BLaER1 (cell line): ENCODE measurements at regions not wholly inside any gene's neighbourhood (a gene's known extent, or its start where the extent isn't known, plus 50 kb on each side); places are given as distances from the start of the nearest gene placed in this dataset.

Source experiments
- H3K27ac ChIP-seq: shearing (Covaris generic); formaldehyde crosslinking; 2 replicates; pipeline ENCODE4 v1.8.1; 2022
- H3K27me3 ChIP-seq: shearing (Covaris generic); formaldehyde crosslinking; 2 replicates; pipeline ENCODE4 v1.8.1; 2022
- H3K36me3 ChIP-seq: shearing (Covaris generic); formaldehyde crosslinking; 2 replicates; pipeline ENCODE4 v1.8.1; 2022
- H3K4me1 ChIP-seq: shearing (Covaris generic); formaldehyde crosslinking; 2 replicates; pipeline ENCODE4 v1.8.1; 2022
- H3K4me2 ChIP-seq: shearing (Covaris generic); formaldehyde crosslinking; 2 replicates; pipeline ENCODE4 v1.8.1; 2022
- H3K4me3 ChIP-seq: shearing (Covaris generic); formaldehyde crosslinking; 2 replicates; pipeline ENCODE4 v1.8.1; 2022
- H3K9ac ChIP-seq: shearing (Covaris generic); formaldehyde crosslinking; 2 replicates; pipeline ENCODE4 v1.8.1; 2022
- H3K9me3 ChIP-seq: shearing (Covaris generic); formaldehyde crosslinking; 2 replicates; pipeline ENCODE4 v1.8.1; 2022
- H4K20me1 ChIP-seq: shearing (Covaris generic); formaldehyde crosslinking; 2 replicates; pipeline ENCODE4 v1.8.1; 2022
- Cebpa-rat ChIP-seq: shearing (Covaris generic); IDR thresholded peaks from 2 replicates; pipeline ENCODE4 v1.8.1; 2022

DNA sequence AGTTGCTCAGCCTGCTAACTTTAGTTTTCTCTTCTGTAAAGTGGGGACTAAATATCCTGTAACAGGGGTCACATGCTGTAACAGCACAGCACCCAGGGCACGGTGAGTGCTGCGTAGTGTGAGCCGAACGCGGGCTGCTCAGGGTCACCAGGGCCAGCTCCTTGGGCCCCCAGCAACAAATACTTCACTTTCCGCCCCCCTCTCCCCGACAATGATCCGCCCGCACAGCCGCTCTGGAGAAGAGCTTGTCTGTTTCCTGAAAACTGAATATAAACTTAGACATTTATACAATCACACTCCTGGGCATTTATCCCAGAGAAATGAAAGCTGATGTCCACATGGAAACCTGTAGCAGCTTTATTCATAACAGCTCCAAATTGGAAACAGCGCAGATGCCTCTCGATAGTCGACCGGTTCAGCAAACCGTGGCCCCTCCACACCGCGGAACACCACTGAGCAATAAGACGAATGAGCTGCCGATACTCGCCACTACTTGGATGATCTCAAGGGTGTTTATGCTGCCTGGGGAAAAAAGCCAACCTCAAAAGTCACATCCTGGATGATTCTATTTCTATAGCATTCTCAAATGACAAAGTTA, 267.2 kb downstream of the PARN start:
- Histone ChIP-seq H3K4me1 (peaks cover 89% of the 10 kb centered on the region), H4K20me1 (no peaks in the 10 kb centered on the region), H3K9me3 (no peaks in the 10 kb centered on the region), H3K27ac (peak overlapping the region; percentile 11; the same call in 1 of the 2 replicates), H3K9ac (peak overlapping the region; percentile 16; the same call in 1 of the 2 replicates), H3K36me3 (no peaks in the 10 kb centered on the region), H3K4me2 (peak overlapping the region; percentile 90), H3K4me3 (no peak overlapping the region), H3K27me3 (no peaks in the 10 kb centered on the region)
- no peak for TF ChIP-seq Cebpa-rat

- Histone ChIP-seq H3K27ac (no peak overlapping the region), H3K4me2 (peak overlapping the region; percentile 90), H3K4me3 (no peak overlapping the region), H3K9ac (no peak overlapping the region), H3K27me3 (no peaks in the 10 kb centered on the region), H4K20me1 (no peaks in the 10 kb centered on the region), H3K36me3 (no peaks in the 10 kb centered on the region), H3K9me3 (no peaks in the 10 kb centered on the region), H3K4me1 (peaks cover 100% of the 10 kb centered on the region)
- no peak for TF ChIP-seq Cebpa-rat
Observed at GRCh38 chr16:14360326-14361037, 269.6 kb downstream of the PARN start.

DNA sequence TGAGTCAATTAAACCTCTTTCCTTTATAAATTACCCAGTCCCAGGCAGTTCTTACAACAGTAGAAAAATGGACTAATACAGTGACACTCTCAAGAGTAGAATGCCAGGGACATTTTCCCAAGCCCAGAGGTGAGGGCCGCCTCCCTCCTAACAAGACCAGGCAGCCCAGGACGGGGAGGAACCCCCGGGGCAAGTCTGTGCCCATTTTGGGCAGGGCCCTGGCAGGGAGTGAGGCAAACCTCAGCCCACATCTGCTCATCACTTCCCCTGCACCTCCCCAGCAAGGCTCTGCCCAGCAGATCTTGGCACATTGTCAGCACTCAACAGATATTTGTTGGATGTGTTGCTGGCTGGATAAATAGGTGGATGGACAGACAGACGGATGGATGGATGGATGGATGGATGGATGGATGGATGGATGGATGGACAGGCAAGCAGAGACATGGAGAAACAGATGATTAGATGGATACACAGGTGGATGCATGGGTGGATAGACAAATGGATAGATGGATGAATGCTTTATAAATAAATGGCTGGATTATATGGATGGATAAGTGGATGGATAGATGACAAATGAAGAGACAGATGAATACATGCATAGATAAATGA, 271.3 kb downstream of the PARN start:
- Histone ChIP-seq H3K27ac (no peak overlapping the region), H3K9me3 (no peaks in the 10 kb centered on the region)

DNA sequence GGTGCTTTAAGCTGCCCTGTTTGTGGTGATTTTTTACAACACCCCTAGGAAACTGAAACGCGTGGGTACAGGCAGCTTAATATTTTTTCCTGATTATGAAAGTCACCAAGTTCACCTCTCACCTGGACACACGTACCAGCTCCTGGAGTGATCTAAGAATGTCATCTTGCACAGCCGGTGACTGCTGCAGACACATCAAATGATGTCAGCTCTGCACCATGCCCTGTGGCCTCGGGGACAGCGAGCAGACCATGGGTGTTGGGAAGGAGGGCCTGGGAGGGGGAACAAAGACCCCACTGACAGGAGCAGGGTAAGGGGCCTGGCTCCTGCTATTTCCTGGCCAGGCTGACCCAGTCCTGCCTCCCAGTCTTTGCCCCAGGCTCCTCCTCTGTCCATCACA, 272.7 kb downstream of the PARN start:
- H3K9me3 ChIP-seq, result no peaks in the 10 kb centered on the region
- H3K9ac ChIP-seq, result no peak overlapping the region
- TF ChIP-seq Cebpa-rat, result no peak
- H3K4me2 ChIP-seq, result peak overlapping the region; percentile 90
- H3K4me1 ChIP-seq, result peaks cover 76% of the 10 kb centered on the region
- no peaks in the 10 kb centered on the region for H4K20me1 ChIP-seq
- H3K4me3 ChIP-seq, result no peak overlapping the region
- no peaks in the 10 kb centered on the region for H3K36me3 ChIP-seq
- H3K27ac ChIP-seq, result no peak overlapping the region; the same call in 1 of the 2 replicates
- no peaks in the 10 kb centered on the region for H3K27me3 ChIP-seq

More for the DNA sequence above, 271.3 kb downstream of the PARN start:
- no peak overlapping the region for H3K9ac ChIP-seq
- H3K4me2 ChIP-seq, result peak overlapping the region; percentile 90
- no peaks in the 10 kb centered on the region for H3K36me3 ChIP-seq
- no peaks in the 10 kb centered on the region for H4K20me1 ChIP-seq
- no peak for TF ChIP-seq Cebpa-rat
- peaks cover 91% of the 10 kb centered on the region for H3K4me1 ChIP-seq
- no peaks in the 10 kb centered on the region for H3K27me3 ChIP-seq
- H3K4me3 ChIP-seq, result no peak overlapping the region

GRCh38 chr16:14356064-14356463, 274.0 kb downstream of the PARN start:
- Histone ChIP-seq H3K4me2 (peak overlapping the region; percentile 90), H3K4me3 (no peak overlapping the region), H3K27ac (peak overlapping the region; percentile 46; the same call in 1 of the 2 replicates), H4K20me1 (no peaks in the 10 kb centered on the region), H3K4me1 (peaks cover 64% of the 10 kb centered on the region), H3K36me3 (no peaks in the 10 kb centered on the region), H3K9me3 (no peaks in the 10 kb centered on the region), H3K27me3 (no peaks in the 10 kb centered on the region), H3K9ac (peak overlapping the region; percentile 29; the same call in 1 of the 2 replicates)
- no peak for TF ChIP-seq Cebpa-rat

DNA sequence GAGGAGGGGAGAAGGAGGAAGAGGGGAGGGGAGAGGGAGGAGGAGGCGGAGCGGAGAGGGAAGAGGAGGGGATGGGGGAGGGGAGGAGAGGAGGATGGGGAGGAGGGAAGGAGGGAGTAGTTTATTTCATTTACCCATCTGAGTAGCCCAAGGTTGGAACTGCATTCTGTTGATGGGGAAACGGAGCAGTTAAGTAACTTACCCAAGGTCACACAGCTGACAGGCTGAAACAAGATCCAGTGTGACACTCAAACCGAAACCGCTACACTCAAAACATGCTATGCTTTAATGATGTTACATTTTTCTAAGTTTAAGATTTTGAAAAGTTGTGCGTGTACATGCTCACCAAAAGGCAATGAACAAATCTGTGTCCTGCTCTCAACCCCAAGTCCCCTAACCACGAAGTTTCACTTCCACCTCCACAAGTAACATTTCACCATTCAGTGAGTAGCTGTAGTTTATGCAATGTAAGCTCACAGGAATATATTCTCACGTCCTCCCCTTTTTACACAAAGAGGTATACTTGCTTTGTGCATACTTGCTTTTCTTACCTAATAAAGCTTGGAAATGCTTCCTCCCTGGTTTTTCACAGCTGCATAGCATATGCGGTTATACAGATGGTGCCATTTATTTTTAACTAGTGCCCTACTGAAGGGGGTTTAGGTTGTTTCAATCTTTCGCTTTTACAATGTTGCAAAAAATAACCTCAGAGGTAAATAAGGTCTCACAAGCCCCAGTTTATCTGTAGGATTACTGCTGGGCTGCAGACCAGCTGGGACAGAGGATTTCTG, 275.3 kb downstream of the PARN start:
- Histone ChIP-seq H3K4me1 (peaks cover 50% of the 10 kb centered on the region), H3K9me3 (no peaks in the 10 kb centered on the region), H3K27ac (peak overlapping the region; percentile 35; the same call in 1 of the 2 replicates), H3K4me3 (peak overlapping the region; percentile 44; the same call in 1 of the 2 replicates), H3K27me3 (no peaks in the 10 kb centered on the region), H4K20me1 (no peaks in the 10 kb centered on the region), H3K36me3 (no peaks in the 10 kb centered on the region), H3K4me2 (peak overlapping the region; percentile 90), H3K9ac (peak overlapping the region; percentile 29; the same call in 1 of the 2 replicates)
- peak; percentile 74 for TF ChIP-seq Cebpa-rat

DNA sequence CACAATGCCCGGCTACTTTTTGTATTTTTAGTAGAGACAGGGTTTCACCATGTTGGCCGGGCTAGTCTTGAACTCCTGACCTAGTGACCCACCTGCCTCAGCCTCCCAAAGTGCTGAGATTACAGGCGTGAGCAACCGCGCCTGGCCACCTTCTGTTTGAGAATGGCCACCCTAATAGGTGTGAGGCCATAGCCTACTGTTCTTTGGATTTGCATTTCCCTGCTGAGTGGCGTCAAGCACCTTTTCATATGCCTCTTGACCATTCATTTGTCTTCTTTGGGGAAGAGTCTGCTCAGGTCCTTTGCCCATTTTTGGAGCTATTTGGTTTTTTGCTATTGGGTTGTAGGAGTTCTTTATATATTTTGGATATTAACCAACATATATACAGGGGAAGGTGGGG, 276.7 kb downstream of the PARN start:
- no peaks in the 10 kb centered on the region for H3K27me3 ChIP-seq
- no peak overlapping the region for H3K4me3 ChIP-seq
- H3K9ac ChIP-seq, result no peak overlapping the region
- H3K9me3 ChIP-seq, result no peaks in the 10 kb centered on the region
- no peaks in the 10 kb centered on the region for H4K20me1 ChIP-seq
- no peaks in the 10 kb centered on the region for H3K36me3 ChIP-seq
- H3K4me1 ChIP-seq, result peaks cover 36% of the 10 kb centered on the region
- no peak overlapping the region for H3K4me2 ChIP-seq
- TF ChIP-seq Cebpa-rat, result no peak
- no peak overlapping the region for H3K27ac ChIP-seq

DNA sequence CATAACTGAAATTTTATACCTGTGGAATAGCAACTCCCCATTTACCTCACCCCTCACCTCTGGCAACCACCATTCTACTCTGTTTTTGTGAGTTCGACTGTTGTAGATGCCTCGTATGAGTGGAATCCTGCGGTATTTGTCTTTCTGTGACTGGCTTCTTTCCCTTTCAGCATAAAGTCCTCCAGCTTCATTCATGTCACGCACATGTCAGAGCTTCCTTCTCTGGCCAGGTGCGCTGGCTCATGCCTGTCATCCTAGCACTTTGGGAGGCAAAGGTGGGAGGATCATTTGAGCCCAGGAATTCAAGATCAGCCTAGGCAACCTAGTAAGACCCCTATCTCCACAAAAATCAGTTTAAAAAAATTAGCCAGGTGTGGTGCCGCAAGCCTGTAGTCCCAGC, 278.4 kb downstream of the PARN start:
- no peak overlapping the region for H3K9ac ChIP-seq
- no peaks in the 10 kb centered on the region for H3K9me3 ChIP-seq
- H3K27me3 ChIP-seq, result no peaks in the 10 kb centered on the region
- H3K4me3 ChIP-seq, result no peak overlapping the region
- no peak overlapping the region for H3K27ac ChIP-seq
- TF ChIP-seq Cebpa-rat, result no peak
- H3K4me2 ChIP-seq, result no peak overlapping the region
- peaks cover 21% of the 10 kb centered on the region for H3K4me1 ChIP-seq
- no peaks in the 10 kb centered on the region for H4K20me1 ChIP-seq
- no peaks in the 10 kb centered on the region for H3K36me3 ChIP-seq

- Histone ChIP-seq H3K27ac (no peak overlapping the region), H3K9me3 (no peaks in the 10 kb centered on the region), H3K9ac (no peak overlapping the region), H3K4me2 (peak overlapping the region; percentile 2; the same call in 1 of the 2 replicates), H3K27me3 (no peaks in the 10 kb centered on the region), H3K4me3 (no peak overlapping the region), H3K36me3 (no peaks in the 10 kb centered on the region), H3K4me1 (peaks cover 15% of the 10 kb centered on the region), H4K20me1 (no peaks in the 10 kb centered on the region)
- no peak for TF ChIP-seq Cebpa-rat
Observed at GRCh38 chr16:14350626-14351025, 279.4 kb downstream of the PARN start.
